HL-60 (cell line): ENCODE measurements at regions not wholly inside any gene's neighbourhood (a gene's known extent, or its start where the extent isn't known, plus 50 kb on each side); places are given as distances from the start of the nearest gene placed in this dataset.

Source experiments
- DNase-seq, 2 experiments: peaks; one replicate each; pipeline ENCODE4 v3.0.0-alpha.2; 2010 to 2020; ENCODE audit warnings: low read depth in 1 of 2, low spot score in 1 of 2
- H3K27ac ChIP-seq: fragments of 250-450 bp; sonication (Bioruptor Pico); replicated peaks from 2 replicates; pipeline ENCODE4 v1.5.1; 2020; ENCODE audit warnings: mild to moderate bottlenecking, moderate library complexity
- H3K27me3 ChIP-seq: fragments of 250-450 bp; sonication (Bioruptor Pico); 2 replicates; pipeline ENCODE4 v1.5.1; 2021; ENCODE audit warnings: mild to moderate bottlenecking, moderate library complexity; ENCODE audit not compliant: insufficient read depth, poor library complexity, severe bottlenecking
- H3K4me3 ChIP-seq: replicated peaks from 2 replicates; pipeline ENCODE4 v1.5.1; 2011; ENCODE audit warnings: mild to moderate bottlenecking, control low read depth, low read length; ENCODE audit not compliant: insufficient read depth
- GABPA ChIP-seq: IDR thresholded peaks from 2 replicates; pipeline ENCODE4 v1.6.1; 2012; ENCODE audit warnings: low read depth
- POLR2AphosphoS5 ChIP-seq: IDR thresholded peaks from 2 replicates; pipeline ENCODE4 v1.6.1; 2012; ENCODE audit warnings: low read depth
- SPI1 ChIP-seq: IDR thresholded peaks from 2 replicates; pipeline ENCODE4 v1.6.1; 2012; ENCODE audit warnings: low read depth, mild to moderate bottlenecking, borderline replicate concordance
- TF ChIP-seq, protein P1 (sequence below): IDR thresholded peaks from 2 replicates; pipeline ENCODE4 v1.6.1; 2012; ENCODE audit warnings: low read depth; ENCODE audit not compliant: insufficient replicate concordance
- TF ChIP-seq, protein P2 (sequence below): IDR thresholded peaks from one replicate; pipeline ENCODE4 v1.5.1; 2011; ENCODE audit warnings: low read length, control low read depth, inconsistent platforms; ENCODE audit not compliant: insufficient read depth

DNA sequence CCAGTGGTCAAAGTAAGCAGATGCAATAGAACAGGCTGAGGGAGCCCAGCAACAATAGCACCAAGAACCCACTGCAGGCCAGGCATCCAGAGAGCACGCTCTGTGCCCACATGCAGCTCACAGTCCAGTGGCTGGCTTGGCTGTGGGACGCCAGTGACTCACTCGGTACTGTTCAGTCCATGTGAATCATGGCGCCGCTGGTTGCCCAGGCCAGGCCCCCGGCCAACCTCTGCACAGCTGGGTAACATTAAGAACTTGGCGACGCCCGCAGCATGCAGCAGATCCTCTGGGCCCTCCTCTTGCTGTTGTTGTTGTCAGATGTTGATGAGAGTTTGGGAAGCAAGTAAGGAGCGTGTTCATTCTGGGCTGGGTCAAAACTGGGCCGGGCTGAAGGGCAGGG is 60.5 kb downstream of the MSX1 start:
- Histone ChIP-seq H3K27ac (no peak overlapping the region), H3K27me3 (no peaks in the 10 kb centered on the region), H3K4me3 (no peak overlapping the region)
- TF ChIP-seq POLR2AphosphoS5: no peak
- DNase-seq: no peak

DNA sequence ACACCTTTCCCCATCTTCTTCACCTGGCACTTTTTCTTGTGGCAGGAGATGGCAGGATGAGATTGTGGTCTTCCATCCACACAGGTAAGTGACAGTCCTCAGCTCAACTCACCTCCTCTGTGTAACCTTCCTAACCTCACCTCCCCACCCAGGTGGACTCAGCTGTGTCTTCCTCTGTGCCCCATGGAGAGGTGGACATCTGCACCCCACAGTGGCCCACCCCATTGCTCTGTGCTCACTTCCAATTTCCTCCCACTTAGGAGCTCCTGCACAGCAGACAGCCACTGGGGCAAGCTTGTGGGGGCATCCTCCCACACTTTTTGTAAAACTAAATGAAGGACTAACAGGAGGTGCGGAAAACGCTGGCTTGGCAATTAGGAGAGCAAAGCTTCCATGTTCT is 61.6 kb downstream of the MSX1 start:
- no peak for DNase-seq
- TF ChIP-seq, protein P1, sequence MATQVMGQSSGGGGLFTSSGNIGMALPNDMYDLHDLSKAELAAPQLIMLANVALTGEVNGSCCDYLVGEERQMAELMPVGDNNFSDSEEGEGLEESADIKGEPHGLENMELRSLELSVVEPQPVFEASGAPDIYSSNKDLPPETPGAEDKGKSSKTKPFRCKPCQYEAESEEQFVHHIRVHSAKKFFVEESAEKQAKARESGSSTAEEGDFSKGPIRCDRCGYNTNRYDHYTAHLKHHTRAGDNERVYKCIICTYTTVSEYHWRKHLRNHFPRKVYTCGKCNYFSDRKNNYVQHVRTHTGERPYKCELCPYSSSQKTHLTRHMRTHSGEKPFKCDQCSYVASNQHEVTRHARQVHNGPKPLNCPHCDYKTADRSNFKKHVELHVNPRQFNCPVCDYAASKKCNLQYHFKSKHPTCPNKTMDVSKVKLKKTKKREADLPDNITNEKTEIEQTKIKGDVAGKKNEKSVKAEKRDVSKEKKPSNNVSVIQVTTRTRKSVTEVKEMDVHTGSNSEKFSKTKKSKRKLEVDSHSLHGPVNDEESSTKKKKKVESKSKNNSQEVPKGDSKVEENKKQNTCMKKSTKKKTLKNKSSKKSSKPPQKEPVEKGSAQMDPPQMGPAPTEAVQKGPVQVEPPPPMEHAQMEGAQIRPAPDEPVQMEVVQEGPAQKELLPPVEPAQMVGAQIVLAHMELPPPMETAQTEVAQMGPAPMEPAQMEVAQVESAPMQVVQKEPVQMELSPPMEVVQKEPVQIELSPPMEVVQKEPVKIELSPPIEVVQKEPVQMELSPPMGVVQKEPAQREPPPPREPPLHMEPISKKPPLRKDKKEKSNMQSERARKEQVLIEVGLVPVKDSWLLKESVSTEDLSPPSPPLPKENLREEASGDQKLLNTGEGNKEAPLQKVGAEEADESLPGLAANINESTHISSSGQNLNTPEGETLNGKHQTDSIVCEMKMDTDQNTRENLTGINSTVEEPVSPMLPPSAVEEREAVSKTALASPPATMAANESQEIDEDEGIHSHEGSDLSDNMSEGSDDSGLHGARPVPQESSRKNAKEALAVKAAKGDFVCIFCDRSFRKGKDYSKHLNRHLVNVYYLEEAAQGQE: no peak
- no peak for TF ChIP-seq POLR2AphosphoS5
- TF ChIP-seq, protein P2, sequence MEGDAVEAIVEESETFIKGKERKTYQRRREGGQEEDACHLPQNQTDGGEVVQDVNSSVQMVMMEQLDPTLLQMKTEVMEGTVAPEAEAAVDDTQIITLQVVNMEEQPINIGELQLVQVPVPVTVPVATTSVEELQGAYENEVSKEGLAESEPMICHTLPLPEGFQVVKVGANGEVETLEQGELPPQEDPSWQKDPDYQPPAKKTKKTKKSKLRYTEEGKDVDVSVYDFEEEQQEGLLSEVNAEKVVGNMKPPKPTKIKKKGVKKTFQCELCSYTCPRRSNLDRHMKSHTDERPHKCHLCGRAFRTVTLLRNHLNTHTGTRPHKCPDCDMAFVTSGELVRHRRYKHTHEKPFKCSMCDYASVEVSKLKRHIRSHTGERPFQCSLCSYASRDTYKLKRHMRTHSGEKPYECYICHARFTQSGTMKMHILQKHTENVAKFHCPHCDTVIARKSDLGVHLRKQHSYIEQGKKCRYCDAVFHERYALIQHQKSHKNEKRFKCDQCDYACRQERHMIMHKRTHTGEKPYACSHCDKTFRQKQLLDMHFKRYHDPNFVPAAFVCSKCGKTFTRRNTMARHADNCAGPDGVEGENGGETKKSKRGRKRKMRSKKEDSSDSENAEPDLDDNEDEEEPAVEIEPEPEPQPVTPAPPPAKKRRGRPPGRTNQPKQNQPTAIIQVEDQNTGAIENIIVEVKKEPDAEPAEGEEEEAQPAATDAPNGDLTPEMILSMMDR: no peak
- TF ChIP-seq GABPA: no peak
- TF ChIP-seq SPI1: no peak
- Histone ChIP-seq H3K27ac (no peak overlapping the region), H3K27me3 (no peaks in the 10 kb centered on the region), H3K4me3 (no peak overlapping the region)

DNA sequence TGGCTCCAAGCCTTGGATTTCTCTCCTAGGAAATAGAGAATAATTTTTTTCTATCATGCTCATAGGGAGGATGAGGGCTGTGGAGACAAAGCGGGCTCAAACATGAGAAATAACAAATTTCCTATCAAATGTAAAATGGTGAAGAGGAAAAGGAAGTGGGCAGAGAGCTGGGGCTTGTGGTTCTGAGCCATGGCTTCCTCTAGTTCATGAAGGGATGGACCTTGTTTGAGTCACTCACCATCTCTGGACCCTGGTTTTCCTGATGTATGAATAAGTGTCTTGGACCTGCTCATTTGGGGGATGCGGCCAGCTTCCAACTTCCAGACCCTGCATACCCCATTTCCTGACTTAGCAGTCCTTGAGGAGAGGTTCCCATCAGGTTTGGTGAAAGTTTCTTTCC is 63.0 kb downstream of the MSX1 start:
- no peak overlapping the region for H3K27ac ChIP-seq
- no peak for DNase-seq
- TF ChIP-seq, protein P1: no peak
- no peak for TF ChIP-seq POLR2AphosphoS5
- no peak for TF ChIP-seq SPI1
- TF ChIP-seq, protein P2: no peak
- TF ChIP-seq GABPA: no peak
- H3K4me3 ChIP-seq: no peak overlapping the region
- no peaks in the 10 kb centered on the region for H3K27me3 ChIP-seq

DNA sequence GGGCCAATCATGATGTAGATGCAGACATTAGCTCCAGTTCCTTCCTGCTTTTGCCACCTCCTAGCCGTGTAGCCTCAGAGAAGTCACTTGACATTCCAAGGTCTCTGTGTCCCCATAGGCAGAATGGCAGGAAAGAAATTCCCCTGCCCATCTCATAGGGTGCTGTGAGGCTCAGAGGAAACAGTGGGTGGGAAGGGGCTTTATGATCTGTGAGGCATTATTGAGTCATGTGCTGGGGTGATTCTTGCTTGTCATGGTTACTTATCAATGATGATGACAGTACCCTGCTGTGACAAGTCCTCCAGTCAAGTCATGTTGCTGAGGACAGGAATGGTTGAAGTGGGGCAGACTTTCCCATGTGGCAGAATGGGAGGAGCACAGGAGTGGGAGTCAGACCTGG is 63.7 kb downstream of the MSX1 start:
- no peak overlapping the region for H3K27ac ChIP-seq
- H3K27me3 ChIP-seq: no peaks in the 10 kb centered on the region
- DNase-seq: no peak
- TF ChIP-seq, protein P1: no peak
- TF ChIP-seq, protein P2: no peak
- TF ChIP-seq POLR2AphosphoS5 (no peak), SPI1 (no peak), GABPA (no peak)
- H3K4me3 ChIP-seq: no peak overlapping the region
